Lower lobe of right lung (tissue), 2 donors: ENCODE measurements at regions not wholly inside any gene's neighbourhood (a gene's known extent, or its start where the extent isn't known, plus 50 kb on each side); places are given as distances from the start of the nearest gene placed in this dataset.

Experiments used
- ATAC-seq, 2 donors: fragments of 200-7000 bp; cut with Tn5 transposase; one replicate each; pipeline ENCODE4 v1.9.1; 2020 to 2022; ENCODE audit warnings: mild to moderate bottlenecking in 2 of 2, moderate library complexity in 2 of 2
- DNase-seq: peaks from one replicate; pipeline ENCODE4 v3.0.0-alpha.2; 2020
- H3K27ac ChIP-seq: fragments of 200-600 bp; one replicate; pipeline ENCODE4 v1.8.0; 2022
- H3K27me3 ChIP-seq: fragments of 200-600 bp; one replicate; pipeline ENCODE4 v1.8.0; 2022; ENCODE audit warnings: low read depth
- H3K36me3 ChIP-seq: fragments of 200-600 bp; one replicate; pipeline ENCODE4 v1.8.0; 2022; ENCODE audit warnings: mild to moderate bottlenecking
- H3K4me1 ChIP-seq: fragments of 200-600 bp; one replicate; pipeline ENCODE4 v1.8.0; 2022
- H3K4me3 ChIP-seq: fragments of 200-600 bp; one replicate; pipeline ENCODE4 v1.8.0; 2022; ENCODE audit warnings: mild to moderate bottlenecking
- H3K9me3 ChIP-seq: fragments of 200-600 bp; one replicate; pipeline ENCODE4 v1.8.0; 2022
- intact Hi-C: fragments of 100-400 bp; cut with DNase I; formaldehyde crosslinking; loops from one replicate; pipeline ENCODE4 v1.11.0; 2022
- TF ChIP-seq, protein P1 (sequence below): fragments of 200-600 bp; IDR thresholded peaks from one replicate; pipeline ENCODE4 v1.8.0; 2022; ENCODE audit warnings: antibody characterized with exemption, mild to moderate bottlenecking
- donor health status: DM: no; HTN: yes; CAD: no; lungs with severe emphysema.

- Histone ChIP-seq H3K4me3 (no peak overlapping the region), H3K9me3 (no peaks in the 10 kb centered on the region), H3K4me1 (peaks cover 19% of the 10 kb centered on the region), H3K27ac (peak overlapping the region; percentile 56), H3K36me3 (no peaks in the 10 kb centered on the region), H3K27me3 (no peaks in the 10 kb centered on the region)
- intact Hi-C loops, result no loop called here
- TF ChIP-seq, protein P1, sequence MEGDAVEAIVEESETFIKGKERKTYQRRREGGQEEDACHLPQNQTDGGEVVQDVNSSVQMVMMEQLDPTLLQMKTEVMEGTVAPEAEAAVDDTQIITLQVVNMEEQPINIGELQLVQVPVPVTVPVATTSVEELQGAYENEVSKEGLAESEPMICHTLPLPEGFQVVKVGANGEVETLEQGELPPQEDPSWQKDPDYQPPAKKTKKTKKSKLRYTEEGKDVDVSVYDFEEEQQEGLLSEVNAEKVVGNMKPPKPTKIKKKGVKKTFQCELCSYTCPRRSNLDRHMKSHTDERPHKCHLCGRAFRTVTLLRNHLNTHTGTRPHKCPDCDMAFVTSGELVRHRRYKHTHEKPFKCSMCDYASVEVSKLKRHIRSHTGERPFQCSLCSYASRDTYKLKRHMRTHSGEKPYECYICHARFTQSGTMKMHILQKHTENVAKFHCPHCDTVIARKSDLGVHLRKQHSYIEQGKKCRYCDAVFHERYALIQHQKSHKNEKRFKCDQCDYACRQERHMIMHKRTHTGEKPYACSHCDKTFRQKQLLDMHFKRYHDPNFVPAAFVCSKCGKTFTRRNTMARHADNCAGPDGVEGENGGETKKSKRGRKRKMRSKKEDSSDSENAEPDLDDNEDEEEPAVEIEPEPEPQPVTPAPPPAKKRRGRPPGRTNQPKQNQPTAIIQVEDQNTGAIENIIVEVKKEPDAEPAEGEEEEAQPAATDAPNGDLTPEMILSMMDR, result no peak
- DNase-seq (no peak), ATAC-seq (peak in 1 of 2 donors; percentile 23)
These were observed 69.2 kb upstream of the RPS23 start for GRCh38 chr5:82347201-82347865.

- no peak overlapping the region for H3K4me3 ChIP-seq
- H3K36me3 ChIP-seq, result no peaks in the 10 kb centered on the region
- TF ChIP-seq, protein P1, result no peak
- no peaks in the 10 kb centered on the region for H3K9me3 ChIP-seq
- no peak for DNase-seq
- H3K4me1 ChIP-seq, result peaks cover 13% of the 10 kb centered on the region
- H3K27ac ChIP-seq, result peak overlapping the region; percentile 56
- peak in 1 of 2 donors; percentile 8 for ATAC-seq
- intact Hi-C loops, result no loop called here
- no peaks in the 10 kb centered on the region for H3K27me3 ChIP-seq
These were observed 68.4 kb upstream of the RPS23 start for GRCh38 chr5:82346399-82347165.

GRCh38 chr5:82345108-82345507 is 67.0 kb upstream of the RPS23 start:
- Histone ChIP-seq H3K4me1 (peaks cover 13% of the 10 kb centered on the region), H3K27ac (no peak overlapping the region), H3K36me3 (no peaks in the 10 kb centered on the region), H3K9me3 (no peaks in the 10 kb centered on the region), H3K27me3 (no peaks in the 10 kb centered on the region), H3K4me3 (no peak overlapping the region)
- ATAC-seq (no peak), DNase-seq (no peak)
- TF ChIP-seq, protein P1, result no peak
- intact Hi-C loops, result no loop called here

- DNase-seq, result no peak
- Histone ChIP-seq H3K9me3 (no peaks in the 10 kb centered on the region), H3K4me1 (no peaks in the 10 kb centered on the region), H3K4me3 (no peak overlapping the region), H3K27me3 (no peaks in the 10 kb centered on the region), H3K27ac (no peak overlapping the region), H3K36me3 (no peaks in the 10 kb centered on the region)
- intact Hi-C loops, result no loop called here
- TF ChIP-seq, protein P1, result no peak
- ATAC-seq, result no peak
These were observed 63.2 kb upstream of the RPS23 start for GRCh38 chr5:82341325-82341724.

DNA sequence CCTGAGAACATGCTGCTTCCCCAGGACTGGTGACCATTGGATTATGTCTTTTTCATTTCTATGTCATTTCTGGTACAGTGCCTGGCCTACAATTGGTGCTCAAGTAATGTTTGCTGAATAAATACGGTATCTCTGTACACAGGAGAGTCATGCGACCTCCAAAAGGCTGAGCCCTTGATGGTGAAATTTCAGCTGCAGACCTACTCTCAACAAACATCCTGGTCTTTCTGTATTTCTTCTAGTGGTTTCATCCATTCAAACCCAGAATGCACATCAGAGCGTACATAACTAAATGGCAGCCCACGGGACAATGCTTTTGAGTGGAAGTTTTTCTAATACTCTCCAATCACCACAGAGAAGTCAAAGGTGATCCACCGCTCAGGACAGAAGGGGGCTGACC is 62.6 kb upstream of the RPS23 start:
- Histone ChIP-seq H3K9me3 (no peaks in the 10 kb centered on the region), H3K27ac (no peak overlapping the region), H3K4me3 (no peak overlapping the region), H3K4me1 (no peaks in the 10 kb centered on the region), H3K36me3 (no peaks in the 10 kb centered on the region), H3K27me3 (no peaks in the 10 kb centered on the region)
- no peak for DNase-seq
- intact Hi-C loops, result no loop called here
- no peak for ATAC-seq
- TF ChIP-seq, protein P1, result no peak
